ENCODE measurements at regions not wholly inside any gene's neighbourhood (a gene's known extent, or its start where the extent isn't known, plus 50 kb on each side); places are given as distances from the start of the nearest gene placed in this dataset.

DNA sequence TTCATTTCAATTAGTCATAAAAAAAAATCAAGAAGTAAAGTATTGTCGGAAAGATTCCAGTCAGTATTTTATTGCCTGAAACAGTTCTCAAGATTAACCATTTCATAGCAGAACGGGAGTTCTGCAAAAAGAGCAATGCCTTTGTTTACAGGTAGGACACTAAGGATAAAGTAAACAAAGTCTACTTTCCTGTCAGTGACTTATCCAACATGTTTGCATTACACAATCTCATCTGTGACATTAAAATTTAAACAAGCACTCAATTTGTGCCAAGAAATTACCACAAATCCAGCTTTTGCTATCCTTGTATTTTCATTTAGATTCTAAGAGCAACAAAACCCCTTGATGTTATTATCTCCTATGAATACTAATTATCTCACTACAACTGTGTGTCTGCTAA, 306.5 kb upstream of the LDB2 start (continued):
- TF ChIP-seq TAF1 (IDR thresholded peaks at IDR 0.05; ENCODE audit: borderline replicate concordance, low read depth, low read length) (no peak), FOXM1 (IDR thresholded peaks at IDR 0.05; ENCODE audit: low read depth, low read length) (no peak), ZNF207 (IDR thresholded peaks at IDR 0.05; ENCODE audit: borderline replicate concordance) (no peak), ZNF687 (IDR thresholded peaks at IDR 0.05) (no peak)

- H3K9ac ChIP-seq (ENCODE audit: control insufficient read depth, insufficient read depth, low read length): no peak overlapping the region
- TF ChIP-seq JUND (IDR thresholded peaks at IDR 0.05; ENCODE audit: low read depth, low read length): no peak
- no peak for TF ChIP-seq FOS (IDR thresholded peaks at IDR 0.05; ENCODE audit: borderline replicate concordance, extremely low read depth, insufficient read length)
- no peak for TF ChIP-seq STAT1 (conservative IDR thresholded peaks at IDR 0.05)
- no peak for TF ChIP-seq FOXK2 (IDR thresholded peaks at IDR 0.05)
- no peak for TF ChIP-seq HCFC1 (IDR thresholded peaks at IDR 0.05; ENCODE audit: low read length)
- TF ChIP-seq CBX5 (IDR thresholded peaks at IDR 0.05; ENCODE audit: low read depth): no peak
- no peak for TF ChIP-seq TARDBP (IDR thresholded peaks at IDR 0.05; ENCODE audit: borderline replicate concordance)
- TF ChIP-seq, protein P1, sequence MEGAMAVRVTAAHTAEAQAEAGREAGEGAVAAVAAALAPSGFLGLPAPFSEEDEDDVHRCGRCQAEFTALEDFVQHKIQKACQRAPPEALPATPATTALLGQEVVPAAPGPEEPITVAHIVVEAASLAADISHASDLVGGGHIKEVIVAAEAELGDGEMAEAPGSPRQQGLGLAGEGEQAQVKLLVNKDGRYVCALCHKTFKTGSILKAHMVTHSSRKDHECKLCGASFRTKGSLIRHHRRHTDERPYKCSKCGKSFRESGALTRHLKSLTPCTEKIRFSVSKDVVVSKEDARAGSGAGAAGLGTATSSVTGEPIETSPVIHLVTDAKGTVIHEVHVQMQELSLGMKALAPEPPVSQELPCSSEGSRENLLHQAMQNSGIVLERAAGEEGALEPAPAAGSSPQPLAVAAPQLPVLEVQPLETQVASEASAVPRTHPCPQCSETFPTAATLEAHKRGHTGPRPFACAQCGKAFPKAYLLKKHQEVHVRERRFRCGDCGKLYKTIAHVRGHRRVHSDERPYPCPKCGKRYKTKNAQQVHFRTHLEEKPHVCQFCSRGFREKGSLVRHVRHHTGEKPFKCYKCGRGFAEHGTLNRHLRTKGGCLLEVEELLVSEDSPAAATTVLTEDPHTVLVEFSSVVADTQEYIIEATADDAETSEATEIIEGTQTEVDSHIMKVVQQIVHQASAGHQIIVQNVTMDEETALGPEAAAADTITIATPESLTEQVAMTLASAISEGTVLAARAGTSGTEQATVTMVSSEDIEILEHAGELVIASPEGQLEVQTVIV (IDR thresholded peaks at IDR 0.05; ENCODE audit: borderline replicate concordance, partially characterized antibody): no peak
- no peak for TF ChIP-seq NR2F1 (conservative IDR thresholded peaks at IDR 0.05)
- no peak for TF ChIP-seq IKZF1 (conservative IDR thresholded peaks at IDR 0.05)
- TF ChIP-seq IRF5 (IDR thresholded peaks at IDR 0.05; ENCODE audit: borderline replicate concordance): no peak
- no peak for TF ChIP-seq HDAC6 (IDR thresholded peaks at IDR 0.05; ENCODE audit: unreplicated experiment)
- no peak for TF ChIP-seq SIX5 (IDR thresholded peaks at IDR 0.05; ENCODE audit: low read depth, low read length, severe bottlenecking)
- TF ChIP-seq POU2F2 (IDR thresholded peaks at IDR 0.05; ENCODE audit: borderline replicate concordance, low read depth, low read length): no peak
- TF ChIP-seq BMI1 (IDR thresholded peaks at IDR 0.05; ENCODE audit: borderline replicate concordance): no peak
These were observed 305.4 kb upstream of the LDB2 start for GRCh38 chr4:17203797-17204196.

More at GRCh38 chr4:17203797-17204196, 305.4 kb upstream of the LDB2 start:
- SMC1A ChIA-PET (ENCODE audit: uncharacterized antibody, unreplicated experiment): no interaction called here
- 19% methylated on average over 2 of the region's 2 CpGs for WGBS (ENCODE audit: insufficient coverage, insufficient replicate concordance, low lambda C conversion rate, missing lambda C conversion rate)
- intact Hi-C loops (cut with micrococcal nuclease; ENCODE audit: unreplicated experiment) (no loop called here), in situ Hi-C loops (cut with MboI) (no loop called here)
- Histone ChIP-seq H3K27ac (ENCODE audit: control insufficient read depth, insufficient read depth) (no peak overlapping the region), H4K20me1 (ENCODE audit: control insufficient read depth, insufficient read depth) (no peaks in the 10 kb centered on the region), H3K36me3 (ENCODE audit: control insufficient read depth in 2 of 2, insufficient read depth in 2 of 2, low read length in 1 of 2) (no peaks in the 10 kb centered on the region), H3K9me3 (replicated peaks; ENCODE audit: control insufficient read depth, insufficient read depth, low read length) (no peaks in the 10 kb centered on the region; the same call in 2 of the 3 replicates), H3K4me2 (ENCODE audit: control insufficient read depth, insufficient read depth) (no peak overlapping the region), H3K4me3 (no peak overlapping the region), H3K4me1 (ENCODE audit: control insufficient read depth, insufficient read depth, low read length) (no peaks in the 10 kb centered on the region), H3K27me3 (replicated peaks in 1 of 2; ENCODE audit: control insufficient read depth in 2 of 2, insufficient read depth in 2 of 2, low read length in 1 of 2) (no peaks in the 10 kb centered on the region), H3K79me2 (ENCODE audit: control insufficient read depth, insufficient read depth, low read length) (no peaks in the 10 kb centered on the region), H2AFZ (ENCODE audit: control insufficient read depth, low read depth, low read length) (no peak overlapping the region)
- no peak for ATAC-seq
- RAD21 ChIA-PET (ENCODE audit: unreplicated experiment): no interaction called here
- FAIRE-seq: no peak
- BruUV-seq (replicated peaks): no TSS peak
- POLR2A ChIA-PET: no interaction called here
- DNase-seq (ENCODE audit: low read depth, low spot score): no peak
- CTCF ChIA-PET: no interaction called here
